VCaP (cell line): ENCODE measurements at regions not wholly inside any gene's neighbourhood (a gene's known extent, or its start where the extent isn't known, plus 50 kb on each side); places are given as distances from the start of the nearest gene placed in this dataset.

ENCODE experiments used
- H3K27ac ChIP-seq: fragments of 450-650 bp; 2 replicates; pipeline ENCODE4 v1.5.1; 2017
- TF ChIP-seq, protein P1 (sequence below): fragments of 450-650 bp; conservative IDR thresholded peaks from 2 replicates; pipeline ENCODE4 v1.5.1; 2017; ENCODE audit warnings: mild to moderate bottlenecking, moderate library complexity

DNA sequence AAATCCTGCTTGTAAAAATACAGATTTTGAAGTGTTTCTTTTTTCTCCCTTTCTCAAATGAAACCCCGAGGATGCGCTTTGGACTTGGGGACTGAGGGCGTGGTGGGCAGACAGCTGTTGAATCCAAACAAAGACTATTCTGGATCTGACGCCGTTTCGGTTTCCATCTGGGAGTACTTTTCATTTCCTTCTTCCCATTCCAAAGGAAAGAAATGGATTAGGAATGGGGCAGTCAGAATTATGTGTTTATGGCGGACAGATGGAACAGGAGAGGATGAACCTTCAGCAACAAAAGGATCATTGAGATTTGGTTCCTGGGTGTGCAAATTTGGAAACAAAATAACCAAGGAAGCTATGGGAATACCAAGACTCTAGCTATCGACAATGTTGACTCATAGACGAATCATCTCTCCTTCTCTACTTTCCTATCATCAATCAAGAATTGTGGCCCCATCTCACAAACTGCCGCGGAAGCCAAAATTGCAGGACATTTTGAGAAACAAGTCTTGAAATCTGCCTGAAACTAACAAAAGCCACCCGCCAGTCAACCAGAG is 300.6 kb downstream of the PARP8 start:
- TF ChIP-seq, protein P1, sequence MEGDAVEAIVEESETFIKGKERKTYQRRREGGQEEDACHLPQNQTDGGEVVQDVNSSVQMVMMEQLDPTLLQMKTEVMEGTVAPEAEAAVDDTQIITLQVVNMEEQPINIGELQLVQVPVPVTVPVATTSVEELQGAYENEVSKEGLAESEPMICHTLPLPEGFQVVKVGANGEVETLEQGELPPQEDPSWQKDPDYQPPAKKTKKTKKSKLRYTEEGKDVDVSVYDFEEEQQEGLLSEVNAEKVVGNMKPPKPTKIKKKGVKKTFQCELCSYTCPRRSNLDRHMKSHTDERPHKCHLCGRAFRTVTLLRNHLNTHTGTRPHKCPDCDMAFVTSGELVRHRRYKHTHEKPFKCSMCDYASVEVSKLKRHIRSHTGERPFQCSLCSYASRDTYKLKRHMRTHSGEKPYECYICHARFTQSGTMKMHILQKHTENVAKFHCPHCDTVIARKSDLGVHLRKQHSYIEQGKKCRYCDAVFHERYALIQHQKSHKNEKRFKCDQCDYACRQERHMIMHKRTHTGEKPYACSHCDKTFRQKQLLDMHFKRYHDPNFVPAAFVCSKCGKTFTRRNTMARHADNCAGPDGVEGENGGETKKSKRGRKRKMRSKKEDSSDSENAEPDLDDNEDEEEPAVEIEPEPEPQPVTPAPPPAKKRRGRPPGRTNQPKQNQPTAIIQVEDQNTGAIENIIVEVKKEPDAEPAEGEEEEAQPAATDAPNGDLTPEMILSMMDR, result no peak
- no peak overlapping the region for H3K27ac ChIP-seq

DNA sequence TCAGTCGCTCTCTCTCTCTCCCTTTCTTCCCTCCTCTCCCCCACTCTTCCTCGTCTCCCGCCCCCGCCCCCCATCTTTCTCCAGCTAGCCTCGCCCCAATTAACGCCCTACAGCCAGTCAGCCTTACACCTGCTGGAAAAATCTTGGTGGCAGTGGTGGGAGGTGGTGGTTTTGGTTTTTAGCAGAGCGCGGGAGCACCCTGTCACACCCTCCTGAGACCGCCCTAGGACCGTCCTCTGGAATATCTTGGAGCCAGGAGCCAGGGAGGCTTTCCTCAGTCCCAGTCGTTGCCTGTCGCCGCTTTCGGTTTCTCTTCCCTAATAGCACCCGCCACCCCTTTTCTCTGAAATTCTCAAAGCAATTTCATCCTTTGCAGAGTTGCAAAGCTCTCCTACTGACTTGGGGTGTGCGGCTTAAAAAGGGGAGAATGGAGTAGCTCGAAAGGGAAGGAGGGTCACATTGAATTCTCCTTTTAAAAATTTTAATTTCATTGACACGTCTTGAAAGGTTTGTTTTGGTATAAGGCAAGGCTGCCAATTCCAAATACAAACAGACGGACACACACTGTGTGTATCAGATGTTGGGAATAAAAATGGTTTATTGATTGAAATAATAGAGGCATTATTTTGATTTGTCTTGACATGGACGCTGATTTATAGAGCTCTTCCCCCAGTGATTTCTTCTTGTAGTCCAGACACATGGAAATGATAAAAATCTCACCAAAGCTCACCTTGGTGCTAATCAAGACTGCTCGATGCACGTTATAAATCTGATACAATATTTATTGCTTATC is 301.3 kb downstream of the PARP8 start:
- H3K27ac ChIP-seq, result no peak overlapping the region
- TF ChIP-seq, protein P1, result no peak

DNA sequence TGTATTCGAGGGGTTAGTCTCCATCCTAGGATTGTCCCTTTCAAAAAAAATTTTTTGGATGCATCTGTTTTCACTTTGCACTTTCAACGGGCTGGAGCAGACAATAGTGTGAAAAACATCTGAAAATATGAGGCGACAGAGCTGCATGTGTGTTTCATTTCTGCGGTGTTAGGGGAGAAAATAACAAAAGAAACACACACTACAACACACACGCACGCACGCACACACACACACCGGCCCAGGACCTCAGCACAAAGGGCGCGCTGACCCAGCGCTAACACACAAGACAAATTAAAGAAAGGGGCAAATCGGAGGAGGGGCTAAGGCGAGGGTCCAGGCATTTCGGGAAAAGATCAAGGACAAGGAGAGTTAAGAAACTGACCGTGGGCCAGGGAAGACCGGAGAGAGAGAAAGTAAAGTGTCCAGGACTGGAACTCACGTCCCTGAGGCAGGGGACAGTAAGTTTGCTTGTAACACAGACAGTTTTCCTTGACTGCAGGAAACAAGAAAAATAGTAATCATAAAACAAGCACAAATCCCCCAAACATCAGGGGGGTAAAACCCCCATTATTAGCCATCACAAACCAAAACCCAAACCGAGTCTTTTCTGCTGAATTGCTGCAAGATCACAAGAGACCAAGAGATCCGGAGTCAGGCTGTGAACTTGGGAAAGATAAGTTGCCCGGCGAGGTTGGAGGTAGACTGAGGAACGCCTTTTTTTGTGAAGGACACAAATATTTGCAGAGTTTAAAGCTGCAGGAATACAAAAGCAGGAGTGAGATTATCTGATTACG is 302.1 kb downstream of the PARP8 start:
- H3K27ac ChIP-seq, result no peak overlapping the region
- TF ChIP-seq, protein P1, result no peak

DNA sequence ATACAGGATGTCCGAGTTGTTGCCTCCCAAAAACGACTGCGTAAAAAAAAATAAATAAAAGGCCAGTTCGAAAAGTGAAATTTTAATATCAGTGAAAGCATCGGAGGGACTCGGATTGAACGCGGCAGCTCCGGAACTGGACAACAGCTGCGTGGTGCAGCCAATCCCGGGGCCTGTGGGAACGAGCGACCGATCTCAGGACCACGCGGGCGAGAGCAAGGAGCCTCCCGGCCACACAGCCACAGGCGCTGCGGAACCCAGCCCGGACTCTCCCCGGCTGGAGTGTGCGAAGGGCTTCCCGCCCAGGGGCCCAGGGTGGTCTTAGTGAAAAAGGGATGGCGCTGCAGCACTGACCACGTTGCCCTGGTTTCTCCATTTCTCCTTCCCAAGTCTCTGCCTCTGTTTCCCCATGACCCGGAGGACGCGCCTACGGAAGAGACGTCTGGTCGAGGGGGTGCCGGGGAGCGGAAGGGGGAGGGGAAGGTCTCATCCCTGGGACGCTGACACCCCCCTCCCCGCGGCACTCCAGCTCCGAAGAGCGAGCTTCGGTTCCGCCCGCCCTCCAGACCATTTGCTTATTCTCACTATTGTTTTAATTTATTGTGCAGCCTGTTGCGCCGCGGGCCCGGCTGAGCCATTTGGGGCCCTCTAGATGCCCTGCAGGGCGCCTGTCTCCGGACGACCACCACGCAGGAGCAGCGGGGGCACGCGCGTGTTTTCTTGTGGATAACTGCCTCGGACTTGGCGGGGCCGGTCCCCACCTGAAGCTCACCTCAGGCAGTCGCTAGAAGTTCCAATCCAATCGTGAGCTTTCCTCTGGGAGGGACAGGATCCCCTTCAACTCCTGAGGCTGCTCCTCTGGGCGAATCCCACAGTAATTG is 303.0 kb downstream of the PARP8 start:
- H3K27ac ChIP-seq, result no peak overlapping the region

DNA sequence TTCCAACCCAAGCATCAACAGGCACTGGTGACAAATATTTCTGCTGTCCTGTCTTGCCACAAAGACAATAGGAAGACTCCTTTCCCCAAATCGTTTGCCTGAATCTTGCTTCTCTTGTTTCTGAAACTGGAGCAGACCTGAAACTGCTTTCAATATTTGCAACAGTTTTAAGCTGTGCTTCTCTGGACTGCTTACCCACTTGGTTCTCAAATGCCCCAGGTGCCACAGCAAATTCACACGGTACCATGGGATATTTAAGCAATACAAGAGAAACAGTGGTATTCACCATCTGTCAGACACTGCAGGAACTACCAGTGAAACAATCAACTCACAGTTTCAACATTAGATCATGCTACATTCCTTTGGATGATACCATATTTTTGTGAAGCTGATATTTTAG is 309.4 kb downstream of the PARP8 start:
- no peak overlapping the region for H3K27ac ChIP-seq
- TF ChIP-seq, protein P1, result no peak

More for the DNA sequence above, 303.0 kb downstream of the PARP8 start:
- TF ChIP-seq, protein P1, result no peak

DNA sequence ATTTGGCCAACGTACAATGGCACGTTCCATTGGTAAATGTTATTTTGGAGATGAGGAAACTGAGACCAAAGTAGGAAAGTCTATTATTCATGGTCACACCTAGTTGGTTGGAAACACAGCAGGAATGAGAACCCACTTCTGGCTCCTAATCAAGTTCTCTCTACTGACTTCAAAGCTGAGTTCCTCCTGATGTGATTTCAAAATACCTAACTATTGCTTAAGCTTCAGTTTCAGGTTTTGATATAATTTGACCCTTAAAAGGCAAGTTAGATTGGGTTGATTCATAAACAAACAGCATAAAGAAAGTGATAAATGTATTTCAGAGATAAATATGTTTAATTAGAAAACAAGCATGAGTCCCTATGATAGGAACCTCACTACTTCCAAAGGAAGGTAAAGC is 312.5 kb downstream of the PARP8 start:
- TF ChIP-seq, protein P1, result no peak
- H3K27ac ChIP-seq, result no peak overlapping the region
